ENCODE measurements at regions not wholly inside any gene's neighbourhood (a gene's known extent, or its start where the extent isn't known, plus 50 kb on each side); places are given as distances from the start of the nearest gene placed in this dataset.
A peak's percentile ranks its signal among the peaks of the same experiment; 100 is the strongest.

DNA sequence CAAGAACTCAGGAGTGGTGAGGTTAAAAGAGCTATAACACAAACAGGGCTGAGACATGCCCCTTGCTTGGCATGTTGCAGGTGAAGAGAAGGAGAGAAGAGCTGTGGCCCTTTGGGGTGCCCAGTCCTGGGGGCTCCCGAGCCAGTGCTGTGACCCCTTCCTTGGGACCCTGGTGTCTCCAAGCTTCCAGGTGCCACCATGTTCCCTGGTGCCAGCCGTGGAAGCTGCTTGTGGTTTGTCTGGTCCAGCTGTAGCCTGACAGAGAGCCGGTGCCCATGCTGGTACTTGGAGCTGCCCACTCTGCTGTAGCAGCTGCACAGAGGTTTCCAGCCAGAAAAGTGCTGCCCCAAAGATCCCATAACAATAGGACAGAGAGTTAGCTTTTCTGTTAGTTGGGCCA is 159.2 kb upstream of the SLC38A2 start:
- no peak for DNase-seq (ENCODE audit: low read depth)
- no peak overlapping the region for H3K4me3 ChIP-seq (ENCODE audit: low read length)
- TF ChIP-seq, protein P1, sequence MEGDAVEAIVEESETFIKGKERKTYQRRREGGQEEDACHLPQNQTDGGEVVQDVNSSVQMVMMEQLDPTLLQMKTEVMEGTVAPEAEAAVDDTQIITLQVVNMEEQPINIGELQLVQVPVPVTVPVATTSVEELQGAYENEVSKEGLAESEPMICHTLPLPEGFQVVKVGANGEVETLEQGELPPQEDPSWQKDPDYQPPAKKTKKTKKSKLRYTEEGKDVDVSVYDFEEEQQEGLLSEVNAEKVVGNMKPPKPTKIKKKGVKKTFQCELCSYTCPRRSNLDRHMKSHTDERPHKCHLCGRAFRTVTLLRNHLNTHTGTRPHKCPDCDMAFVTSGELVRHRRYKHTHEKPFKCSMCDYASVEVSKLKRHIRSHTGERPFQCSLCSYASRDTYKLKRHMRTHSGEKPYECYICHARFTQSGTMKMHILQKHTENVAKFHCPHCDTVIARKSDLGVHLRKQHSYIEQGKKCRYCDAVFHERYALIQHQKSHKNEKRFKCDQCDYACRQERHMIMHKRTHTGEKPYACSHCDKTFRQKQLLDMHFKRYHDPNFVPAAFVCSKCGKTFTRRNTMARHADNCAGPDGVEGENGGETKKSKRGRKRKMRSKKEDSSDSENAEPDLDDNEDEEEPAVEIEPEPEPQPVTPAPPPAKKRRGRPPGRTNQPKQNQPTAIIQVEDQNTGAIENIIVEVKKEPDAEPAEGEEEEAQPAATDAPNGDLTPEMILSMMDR (IDR thresholded peaks at IDR 0.05; ENCODE audit: insufficient read depth, low read depth, low read length, missing control alignments), result no peak

DNA sequence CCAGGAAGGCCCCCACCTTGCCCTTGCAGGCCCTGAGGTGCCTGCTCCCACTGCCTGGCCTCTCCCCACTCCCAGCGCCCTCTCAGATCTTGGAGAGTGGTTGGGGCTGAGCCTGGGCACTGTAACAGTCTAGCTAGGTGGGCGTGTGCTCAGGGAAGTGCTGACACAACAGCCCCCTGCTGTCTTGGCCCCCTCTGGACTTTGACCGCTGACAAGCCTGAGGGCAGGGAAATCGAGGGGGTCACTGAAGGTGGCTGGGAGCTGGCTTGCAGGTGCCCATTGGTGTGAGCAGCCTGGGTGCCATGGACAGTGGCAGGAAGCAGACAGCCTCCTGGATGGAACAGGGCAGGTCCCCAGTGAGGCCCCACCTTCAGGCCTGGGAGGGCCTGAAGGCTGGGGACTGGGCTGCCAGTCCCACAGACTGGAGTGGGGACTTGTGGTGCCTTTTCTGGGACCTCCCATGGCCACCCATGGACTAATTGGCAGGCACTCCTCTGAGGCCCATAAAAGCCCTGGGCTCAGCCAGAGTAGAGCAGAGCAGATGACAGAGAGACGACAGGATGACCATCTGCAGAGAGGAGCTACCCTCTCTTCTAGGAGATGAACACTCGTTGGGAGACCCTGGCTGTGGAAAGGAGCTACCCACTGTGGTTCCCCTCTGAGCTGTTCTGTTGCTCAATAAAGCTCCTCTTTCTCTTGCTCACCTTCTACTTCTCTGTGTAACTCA is 158.6 kb upstream of the SLC38A2 start:
- no peak for DNase-seq (ENCODE audit: low read depth)
- H3K4me3 ChIP-seq (ENCODE audit: low read length), result no peak overlapping the region
- TF ChIP-seq, protein P1 (IDR thresholded peaks at IDR 0.05; ENCODE audit: insufficient read depth, low read depth, low read length, missing control alignments), result no peak

DNA sequence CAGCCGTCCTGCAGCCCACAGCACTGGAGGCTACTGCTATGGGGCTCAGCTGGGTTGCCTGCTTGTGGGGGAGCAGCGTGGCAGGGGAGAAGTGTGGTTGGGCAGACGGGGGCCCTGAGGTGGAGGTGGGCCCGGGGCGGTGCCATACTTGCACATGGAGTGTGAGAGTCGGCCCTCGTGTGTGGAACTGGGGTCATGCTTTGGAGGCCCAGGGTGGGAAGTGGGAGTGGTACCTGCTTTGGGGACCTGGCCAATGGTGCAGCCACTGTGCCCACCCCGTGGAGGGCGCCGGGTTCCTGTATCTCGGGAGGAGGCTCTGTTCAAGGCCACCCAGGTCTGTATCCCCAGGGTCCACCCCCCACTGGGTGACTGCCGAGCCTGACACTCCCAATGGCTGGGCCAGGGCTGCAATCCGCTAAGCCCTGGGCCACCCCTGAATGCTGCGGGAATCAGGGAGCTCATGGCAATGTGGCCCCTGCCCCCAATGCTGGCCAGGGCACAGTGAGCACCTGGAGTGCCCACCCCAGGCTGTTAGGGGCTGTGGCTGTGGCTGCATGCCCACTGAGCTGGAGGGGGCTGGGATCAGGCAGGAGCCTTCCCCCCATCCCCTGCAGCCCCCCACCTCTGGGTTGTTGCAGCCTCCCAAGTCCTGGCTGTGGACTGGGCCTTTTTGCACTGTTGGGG is 157.9 kb upstream of the SLC38A2 start:
- H3K4me3 ChIP-seq (ENCODE audit: low read length), result no peak overlapping the region
- DNase-seq (ENCODE audit: low read depth), result no peak
- TF ChIP-seq, protein P1 (IDR thresholded peaks at IDR 0.05; ENCODE audit: insufficient read depth, low read depth, low read length, missing control alignments), result no peak

DNA sequence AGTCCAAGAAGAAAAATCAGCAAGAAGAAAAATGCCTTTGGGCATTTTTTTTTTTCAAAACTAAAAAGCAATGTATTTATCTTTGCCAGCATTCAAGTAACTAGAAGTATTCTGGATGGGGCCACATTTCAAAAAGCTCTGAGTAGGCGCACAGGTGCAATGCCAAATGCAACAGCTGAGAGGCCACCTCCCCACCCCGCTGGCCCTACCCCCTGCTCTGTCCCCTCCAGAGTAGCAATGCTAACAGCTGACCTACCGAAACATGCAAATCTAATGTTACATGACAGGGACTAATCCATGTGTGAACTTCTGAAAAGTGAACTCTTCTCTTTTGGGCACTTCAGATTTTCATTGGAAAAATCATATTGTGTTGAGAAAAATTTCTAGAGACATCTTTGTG is 153.7 kb upstream of the SLC38A2 start:
- DNase-seq (ENCODE audit: low read depth), result no peak
- no peak overlapping the region for H3K4me3 ChIP-seq (ENCODE audit: low read length)
- TF ChIP-seq, protein P1 (IDR thresholded peaks at IDR 0.05; ENCODE audit: insufficient read depth, low read depth, low read length, missing control alignments), result no peak

DNA sequence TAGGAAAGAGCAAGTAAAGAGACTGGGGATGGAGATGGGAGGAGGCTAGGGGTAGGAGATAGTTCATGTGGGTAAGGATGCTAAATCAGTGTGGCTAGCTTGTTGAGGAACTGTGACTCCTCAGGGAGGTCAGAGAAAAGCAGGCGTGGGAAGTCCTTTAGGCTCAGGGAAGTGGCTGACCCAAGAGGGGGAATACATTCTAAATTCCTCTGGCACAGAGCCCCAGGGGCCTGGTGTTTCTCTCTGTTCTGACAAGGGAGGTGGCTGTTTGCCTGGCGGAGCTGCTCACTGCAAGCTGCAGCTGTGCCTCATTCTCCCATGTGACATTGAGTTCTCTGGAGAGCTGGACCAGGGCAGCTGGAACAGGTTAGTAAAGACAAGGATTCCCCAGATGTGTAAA is 152.2 kb upstream of the SLC38A2 start:
- DNase-seq (ENCODE audit: low read depth), result no peak
- TF ChIP-seq, protein P1 (IDR thresholded peaks at IDR 0.05; ENCODE audit: insufficient read depth, low read depth, low read length, missing control alignments), result no peak
- H3K4me3 ChIP-seq (ENCODE audit: low read length), result no peak overlapping the region

DNA sequence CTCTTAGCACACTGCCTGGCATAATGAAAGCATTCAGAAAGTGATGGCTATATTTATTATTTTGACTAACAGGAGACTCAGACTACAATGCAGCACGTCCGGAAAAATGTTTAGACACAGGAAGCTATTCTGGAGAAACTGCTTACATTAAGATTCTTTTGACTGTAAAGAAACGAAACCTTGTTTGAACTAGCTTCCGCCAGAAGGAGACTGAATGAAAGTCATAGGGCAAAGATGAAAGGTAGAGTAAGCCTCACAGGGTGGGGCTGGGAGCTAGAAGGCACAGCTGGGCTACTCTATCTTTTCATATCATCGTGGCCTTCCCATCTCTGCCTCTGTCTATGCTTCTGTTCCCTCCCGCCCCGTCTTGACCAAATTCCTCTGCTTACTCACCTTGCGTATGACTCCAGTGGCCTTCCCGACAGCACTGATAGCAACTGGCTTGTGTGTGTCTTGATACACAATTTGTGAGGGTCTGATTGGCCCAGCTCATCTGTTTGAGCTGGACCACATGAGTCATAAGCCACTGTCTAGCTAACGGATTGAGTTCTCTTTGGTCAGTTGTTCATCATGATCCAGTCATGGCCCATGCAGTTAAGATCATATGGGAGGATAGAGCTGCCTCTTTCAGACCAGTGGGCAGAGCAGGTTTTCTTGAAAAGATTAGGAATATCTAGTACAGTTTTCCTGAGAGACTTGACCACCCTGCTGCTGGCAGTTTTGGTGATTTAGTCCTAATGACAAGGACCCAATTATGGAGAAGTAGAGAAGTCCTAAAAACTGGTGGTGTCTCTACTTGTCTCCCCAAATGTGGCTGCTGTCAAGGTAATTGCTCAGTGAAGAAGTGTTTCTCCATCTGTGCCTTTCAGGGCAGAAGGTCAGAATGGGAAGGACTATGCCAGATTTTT is 151.5 kb upstream of the SLC38A2 start:
- peak; percentile 92 for DNase-seq (ENCODE audit: low read depth)
- H3K4me3 ChIP-seq (ENCODE audit: low read length), result no peak overlapping the region
- TF ChIP-seq, protein P1 (IDR thresholded peaks at IDR 0.05; ENCODE audit: insufficient read depth, low read depth, low read length, missing control alignments), result no peak

Data from epithelial cell of esophagus (primary cell).